ENCODE measurements at regions not wholly inside any gene's neighbourhood (a gene's known extent, or its start where the extent isn't known, plus 50 kb on each side); places are given as distances from the start of the nearest gene placed in this dataset.
"Not testable (repeated sequence)": the region's sequence is repeated elsewhere in the genome, so short reads cannot be mapped to it uniquely, and the experiment has no call there.

- Mint-ChIP-seq H3K9me3 (no peaks in the 10 kb centered on the region), H3K27me3 (ENCODE audit: insufficient read depth) (no peaks in the 10 kb centered on the region), H3K36me3 (ENCODE audit: low read depth) (no peaks in the 10 kb centered on the region), H3K4me3 (no peak overlapping the region), H3K27ac (no peak overlapping the region), H3K4me1 (peaks cover 5% of the 10 kb centered on the region)
- Histone ChIP-seq H3K27me3 (ENCODE audit: control insufficient read depth, insufficient read depth, low read length, poor library complexity, severe bottlenecking) (no peaks in the 10 kb centered on the region), H3K27ac (ENCODE audit: low read depth, low read length) (no peak overlapping the region), H3K9me3 (ENCODE audit: control insufficient read depth, low read length) (no peaks in the 10 kb centered on the region), H3K4me3 (ENCODE audit: low read length) (no peak overlapping the region), H3K36me3 (ENCODE audit: control insufficient read depth, insufficient read depth, low read length) (no peaks in the 10 kb centered on the region), H3K4me1 (ENCODE audit: control insufficient read depth, insufficient read depth, low read length) (no peaks in the 10 kb centered on the region), H3K9ac (ENCODE audit: extremely low read depth, low read length, poor library complexity, severe bottlenecking) (no peak overlapping the region)
- TF ChIP-seq CTCF (conservative IDR thresholded peaks at IDR 0.05) = no peak
- DNase-seq = no peak
- 88 to 89% methylated on average over 3 to 4 of the region's 4 CpGs for WGBS, 2 experiments (ENCODE audit: insufficient coverage in 1 of 2, insufficient read length in 1 of 2)
Measured at GRCh38 chr10:63681993-63682697, 160.9 kb downstream of the REEP3 start.

GRCh38 chr10:63682698-63683052, 161.5 kb downstream of the REEP3 start:
- H3K27me3 ChIP-seq (ENCODE audit: control insufficient read depth, insufficient read depth, low read length, poor library complexity, severe bottlenecking); H3K9ac ChIP-seq (ENCODE audit: extremely low read depth, low read length, poor library complexity, severe bottlenecking); H3K4me3 Mint-ChIP-seq; H3K4me1 ChIP-seq (ENCODE audit: control insufficient read depth, insufficient read depth, low read length); H3K27me3 Mint-ChIP-seq (ENCODE audit: insufficient read depth); H3K4me3 ChIP-seq (ENCODE audit: low read length); DNase-seq; H3K27ac Mint-ChIP-seq; H3K36me3 ChIP-seq (ENCODE audit: control insufficient read depth, insufficient read depth, low read length); H3K9me3 ChIP-seq (ENCODE audit: control insufficient read depth, low read length); H3K4me1 Mint-ChIP-seq; H3K27ac ChIP-seq (ENCODE audit: low read depth, low read length); H3K9me3 Mint-ChIP-seq; H3K36me3 Mint-ChIP-seq (ENCODE audit: low read depth): not testable (repeated sequence)
- WGBS, 2 experiments (ENCODE audit: insufficient coverage in 1 of 2, insufficient read length in 1 of 2) = 91 to 94% methylated on average over 3 of the region's 3 CpGs

GRCh38 chr10:63683223-63683622, 162.0 kb downstream of the REEP3 start:
- H3K4me1 Mint-ChIP-seq = peaks cover 5% of the 10 kb centered on the region
- H3K9me3 Mint-ChIP-seq = no peaks in the 10 kb centered on the region
- Histone ChIP-seq H3K4me1 (ENCODE audit: control insufficient read depth, insufficient read depth, low read length) (no peaks in the 10 kb centered on the region), H3K27ac (ENCODE audit: low read depth, low read length) (no peak overlapping the region), H3K9ac (ENCODE audit: extremely low read depth, low read length, poor library complexity, severe bottlenecking) (no peak overlapping the region), H3K9me3 (ENCODE audit: control insufficient read depth, low read length) (no peaks in the 10 kb centered on the region), H3K36me3 (ENCODE audit: control insufficient read depth, insufficient read depth, low read length) (no peaks in the 10 kb centered on the region), H3K27me3 (ENCODE audit: control insufficient read depth, insufficient read depth, low read length, poor library complexity, severe bottlenecking) (no peaks in the 10 kb centered on the region), H3K4me3 (ENCODE audit: low read length) (no peak overlapping the region)
- 84% methylated on average over 3 of the region's 3 CpGs; no CpG with 5 or more reads in 1 of the 2 experiments for WGBS, 2 experiments (ENCODE audit: insufficient coverage in 1 of 2, insufficient read length in 1 of 2)
- no peak for TF ChIP-seq CTCF (conservative IDR thresholded peaks at IDR 0.05)
- H3K27me3 Mint-ChIP-seq (ENCODE audit: insufficient read depth) = no peaks in the 10 kb centered on the region
- no peak for DNase-seq
- H3K4me3 Mint-ChIP-seq = no peak overlapping the region
- H3K27ac Mint-ChIP-seq = no peak overlapping the region
- no peaks in the 10 kb centered on the region for H3K36me3 Mint-ChIP-seq (ENCODE audit: low read depth)

- Mint-ChIP-seq H3K9me3 (no peaks in the 10 kb centered on the region), H3K27ac (no peak overlapping the region), H3K4me3 (no peak overlapping the region), H3K36me3 (ENCODE audit: low read depth) (no peaks in the 10 kb centered on the region), H3K27me3 (ENCODE audit: insufficient read depth) (no peaks in the 10 kb centered on the region), H3K4me1 (peaks cover 5% of the 10 kb centered on the region)
- DNase-seq = no peak
- no peaks in the 10 kb centered on the region for H3K4me1 ChIP-seq (ENCODE audit: control insufficient read depth, insufficient read depth, low read length)
- no peaks in the 10 kb centered on the region for H3K27me3 ChIP-seq (ENCODE audit: control insufficient read depth, insufficient read depth, low read length, poor library complexity, severe bottlenecking)
- no peaks in the 10 kb centered on the region for H3K9me3 ChIP-seq (ENCODE audit: control insufficient read depth, low read length)
- no peak overlapping the region for H3K27ac ChIP-seq (ENCODE audit: low read depth, low read length)
- TF ChIP-seq CTCF (conservative IDR thresholded peaks at IDR 0.05) = no peak
- H3K36me3 ChIP-seq (ENCODE audit: control insufficient read depth, insufficient read depth, low read length) = no peaks in the 10 kb centered on the region
- H3K9ac ChIP-seq (ENCODE audit: extremely low read depth, low read length, poor library complexity, severe bottlenecking) = no peak overlapping the region
- no peak overlapping the region for H3K4me3 ChIP-seq (ENCODE audit: low read length)
- WGBS, 2 experiments (ENCODE audit: insufficient coverage in 1 of 2, insufficient read length in 1 of 2) = 91 to 92% methylated on average over 6 to 9 of the region's 9 CpGs
Measured at GRCh38 chr10:63683686-63684085, 162.5 kb downstream of the REEP3 start.
